ENCODE measurements at regions not wholly inside any gene's neighbourhood (a gene's known extent, or its start where the extent isn't known, plus 50 kb on each side); places are given as distances from the start of the nearest gene placed in this dataset.

- H3K9ac ChIP-seq (ENCODE audit: low read length): no peak overlapping the region
- ATAC-seq (no peak), DNase-seq (no peak)
- peaks cover 11% of the 10 kb centered on the region; the same call in 1 of the 2 replicates for H3K4me1 ChIP-seq (ENCODE audit: insufficient read depth, low read length)
- no peaks in the 10 kb centered on the region for H3K79me2 ChIP-seq (ENCODE audit: low read length)
- H2AFZ ChIP-seq (ENCODE audit: low read length): no peak overlapping the region
- H3K27me3 ChIP-seq (ENCODE audit: low read length): peaks cover 39% of the 10 kb centered on the region; the same call in 1 of the 2 replicates
- no peaks in the 10 kb centered on the region for H4K20me1 ChIP-seq (ENCODE audit: low read length)
- H3K27ac ChIP-seq (ENCODE audit: low read length): no peak overlapping the region
- CTCF ChIA-PET: no interaction called here
- no peaks in the 10 kb centered on the region for H3K9me3 ChIP-seq (ENCODE audit: low read length)
- POLR2A ChIA-PET (ENCODE audit: unreplicated experiment): interaction anchor here (0.5 kb wide), 1 partner anchor 141 kb away, joined by 3 read pairs; no protein-coding TSS in a partner anchor
- no peak overlapping the region for H3K4me3 ChIP-seq (ENCODE audit: low read length)
- intact Hi-C loops (cut with micrococcal nuclease): no loop called here
- no peaks in the 10 kb centered on the region for H3K36me3 ChIP-seq (ENCODE audit: low read depth, low read length)
- H3K9me2 ChIP-seq (replicated peaks; ENCODE audit: low read length): no peaks in the 10 kb centered on the region
- no TSS peak for BruUV-seq (replicated peaks)
- no peaks in the 10 kb centered on the region for H3F3A ChIP-seq (ENCODE audit: low read length, unreplicated experiment)
- TF ChIP-seq CTCF (conservative IDR thresholded peaks at IDR 0.05; ENCODE audit: low read depth, low read length) (peak; percentile 31; the same call in 1 of the 2 replicates), EZH2 (IDR thresholded peaks at IDR 0.05; ENCODE audit: low read length, unreplicated experiment) (no peak)
- H3K4me2 ChIP-seq (ENCODE audit: low read length): no peak overlapping the region
These were observed 375.8 kb upstream of the PODXL start for GRCh38 chr7:131932271-131932670.

GRCh38 chr7:131931370-131931769 lies 374.9 kb upstream of the PODXL start:
- H3K9ac ChIP-seq (ENCODE audit: low read length): no peak overlapping the region
- no peak overlapping the region for H2AFZ ChIP-seq (ENCODE audit: low read length)
- no peaks in the 10 kb centered on the region for H3K9me2 ChIP-seq (replicated peaks; ENCODE audit: low read length)
- no peak overlapping the region for H3K4me3 ChIP-seq (ENCODE audit: low read length)
- DNase-seq (no peak), ATAC-seq (no peak)
- peaks cover 11% of the 10 kb centered on the region; the same call in 1 of the 2 replicates for H3K4me1 ChIP-seq (ENCODE audit: insufficient read depth, low read length)
- ChIA-PET POLR2A (ENCODE audit: unreplicated experiment) (no interaction called here), CTCF (no interaction called here)
- H3K9me3 ChIP-seq (ENCODE audit: low read length): no peaks in the 10 kb centered on the region
- no TSS peak for BruUV-seq (replicated peaks)
- intact Hi-C loops (cut with micrococcal nuclease): no loop called here
- no peak for TF ChIP-seq EZH2phosphoT487 (IDR thresholded peaks at IDR 0.05; ENCODE audit: borderline replicate concordance, low read length)
- TF ChIP-seq CTCF (conservative IDR thresholded peaks at IDR 0.05; ENCODE audit: low read depth, low read length): no peak
- no peak for TF ChIP-seq EZH2 (IDR thresholded peaks at IDR 0.05; ENCODE audit: low read length, unreplicated experiment)
- H4K20me1 ChIP-seq (ENCODE audit: low read length): no peaks in the 10 kb centered on the region
- no peaks in the 10 kb centered on the region for H3K79me2 ChIP-seq (ENCODE audit: low read length)
- no peak overlapping the region for H3K4me2 ChIP-seq (ENCODE audit: low read length)
- peaks cover 41% of the 10 kb centered on the region; the same call in 1 of the 2 replicates for H3K27me3 ChIP-seq (ENCODE audit: low read length)
- no peak overlapping the region for H3K27ac ChIP-seq (ENCODE audit: low read length)
- H3F3A ChIP-seq (ENCODE audit: low read length, unreplicated experiment): no peaks in the 10 kb centered on the region
- no peaks in the 10 kb centered on the region for H3K36me3 ChIP-seq (ENCODE audit: low read depth, low read length)

- Histone ChIP-seq H3K9me3 (ENCODE audit: low read length) (no peaks in the 10 kb centered on the region), H3K4me2 (ENCODE audit: low read length) (no peak overlapping the region), H3K4me1 (ENCODE audit: insufficient read depth, low read length) (peaks cover 9% of the 10 kb centered on the region; the same call in 1 of the 2 replicates), H3K4me3 (ENCODE audit: low read length) (no peak overlapping the region), H2AFZ (ENCODE audit: low read length) (no peak overlapping the region), H3K9ac (ENCODE audit: low read length) (no peak overlapping the region), H4K20me1 (ENCODE audit: low read length) (no peaks in the 10 kb centered on the region), H3K27me3 (ENCODE audit: low read length) (peaks cover 48% of the 10 kb centered on the region; the same call in 1 of the 2 replicates), H3K9me2 (replicated peaks; ENCODE audit: low read length) (no peaks in the 10 kb centered on the region), H3K27ac (ENCODE audit: low read length) (no peak overlapping the region), H3K79me2 (ENCODE audit: low read length) (no peaks in the 10 kb centered on the region), H3F3A (ENCODE audit: low read length, unreplicated experiment) (no peaks in the 10 kb centered on the region), H3K36me3 (ENCODE audit: low read depth, low read length) (no peaks in the 10 kb centered on the region)
- DNase-seq (no peak), ATAC-seq (no peak)
- intact Hi-C loops (cut with micrococcal nuclease): no loop called here
- TF ChIP-seq EZH2 (IDR thresholded peaks at IDR 0.05; ENCODE audit: low read length, unreplicated experiment) (no peak), CTCF (conservative IDR thresholded peaks at IDR 0.05; ENCODE audit: low read depth, low read length) (no peak), EZH2phosphoT487 (IDR thresholded peaks at IDR 0.05; ENCODE audit: borderline replicate concordance, low read length) (no peak)
- ChIA-PET POLR2A (ENCODE audit: unreplicated experiment) (no interaction called here), CTCF (no interaction called here)
- BruUV-seq (replicated peaks): no TSS peak
These were observed 373.2 kb upstream of the PODXL start for GRCh38 chr7:131929632-131930031.
